Endothelial cell of umbilical vein (primary cell): ENCODE measurements at regions not wholly inside any gene's neighbourhood (a gene's known extent, or its start where the extent isn't known, plus 50 kb on each side); places are given as distances from the start of the nearest gene placed in this dataset.

Experiments
- BruUV-seq: library from RNA; stranded (reverse); fragments of 400-500 nt; replicated peaks from 2 replicates; lab custom pipeline; 2021; lab: Mats Ljungman, UMichigan
- CTCF ChIA-PET: fragments of 300-600, 350-600 bp; sonication (Branson Sonifier 250); formaldehyde crosslinking; loops from one replicate; lab custom pipeline; 2021; ENCODE audit warnings: antibody characterized with exemption, inconsistent platforms; lab: Charles Lee
- POLR2A ChIA-PET: fragments of 300-600, 350-600 bp; sonication (Branson Sonifier 250); formaldehyde crosslinking; loops from one replicate; lab custom pipeline; 2021; ENCODE audit warnings: antibody characterized with exemption, inconsistent platforms; lab: Charles Lee
- DNase-seq: peaks from one replicate; pipeline ENCODE4 v3.0.0-alpha.2; 2011; ENCODE audit warnings: low read depth, low spot score
- FAIRE-seq: peaks from 2 replicates; lab custom pipeline; 2011; peaks lifted over from hg19 to GRCh38; lab: Jason Lieb, UNC
- H2AFZ ChIP-seq: 2 replicates; pipeline ENCODE4 v1.6.0; 2012; ENCODE audit warnings: low read depth, low read length, control low read depth, inconsistent platforms
- H3K27ac ChIP-seq: 2 replicates; pipeline ENCODE4 v1.5.1; 2011; ENCODE audit warnings: low read depth, mild to moderate bottlenecking, control low read depth, low read length, moderate library complexity; ENCODE audit not compliant: insufficient read depth
- H3K27me3 ChIP-seq, 2 experiments: 2 replicates each; pipeline versions ENCODE4 v1.6.0 to v1.6.1; 2011; ENCODE audit warnings: low read length in 2 of 2, mixed read lengths in 1 of 2; ENCODE audit not compliant: control insufficient read depth in 2 of 2, insufficient read depth in 2 of 2
- H3K36me3 ChIP-seq, 2 experiments: 2 replicates in 1 of 2; 3 replicates in 1 of 2; pipeline ENCODE4 v1.5.1; 2011; ENCODE audit warnings: low read length in 2 of 2, mild to moderate bottlenecking in 1 of 2, moderate library complexity in 1 of 2; ENCODE audit not compliant: control insufficient read depth in 2 of 2, insufficient read depth in 2 of 2; ENCODE audit errors: extremely low read depth in 1 of 2
- H3K4me1 ChIP-seq: 3 replicates; pipeline ENCODE4 v1.5.1; 2011; ENCODE audit warnings: mild to moderate bottlenecking, low read length; ENCODE audit not compliant: control insufficient read depth, insufficient read depth; ENCODE audit errors: extremely low read depth
- H3K4me2 ChIP-seq: 2 replicates; pipeline ENCODE4 v1.6.1; 2011; ENCODE audit warnings: low read length, control low read depth, mixed read lengths; ENCODE audit not compliant: insufficient read depth
- H3K4me3 ChIP-seq, 3 experiments: fragments of 200-600 bp in 1 of 3; sonication (generic), shearing (Covaris generic) in 1 of 3; replicated peaks in 1 of 3; 2 replicates each; pipeline ENCODE4 v1.5.1; 2011 to 2016; ENCODE audit warnings: control low read depth in 3 of 3, low read length in 3 of 3, mild to moderate bottlenecking in 2 of 3, inconsistent platforms in 1 of 3, low read depth in 1 of 3, moderate library complexity in 1 of 3; ENCODE audit not compliant: insufficient read depth in 1 of 3
- H3K79me2 ChIP-seq: 2 replicates; pipeline ENCODE4 v1.6.0; 2012; ENCODE audit warnings: low read length, inconsistent platforms; ENCODE audit not compliant: control insufficient read depth, insufficient read depth
- H3K9ac ChIP-seq: replicated peaks from 2 replicates; pipeline ENCODE3; 2011; ENCODE audit warnings: low read length, control low read depth; ENCODE audit not compliant: insufficient read depth; ENCODE audit errors: extremely low read depth
- H3K9me1 ChIP-seq: replicated peaks from 3 replicates; pipeline ENCODE4 v1.6.0; 2011; ENCODE audit warnings: mild to moderate bottlenecking, low read length; ENCODE audit not compliant: control insufficient read depth, insufficient read depth; ENCODE audit errors: extremely low read depth
- H3K9me3 ChIP-seq: replicated peaks from 2 replicates; pipeline ENCODE4 v1.5.1; 2012; ENCODE audit warnings: low read length, inconsistent platforms; ENCODE audit not compliant: control insufficient read depth, insufficient read depth
- H4K20me1 ChIP-seq: replicated peaks from 2 replicates; pipeline ENCODE3; 2011; ENCODE audit warnings: mild to moderate bottlenecking, low read length; ENCODE audit not compliant: control insufficient read depth, insufficient read depth; ENCODE audit errors: extremely low read depth
- CTCF ChIP-seq, 2 donors: IDR thresholded peaks; 1 replicate in 1 of 2; 2 replicates in 1 of 2; pipeline ENCODE4 v1.5.1; 2011; ENCODE audit warnings: low read length in 2 of 2, mild to moderate bottlenecking in 2 of 2, moderate library complexity in 2 of 2, control low read depth in 1 of 2, inconsistent platforms in 1 of 2, low read depth in 1 of 2; ENCODE audit not compliant: insufficient read depth in 1 of 2; ENCODE audit errors: extremely low read depth in 1 of 2
- EZH2 ChIP-seq: IDR thresholded peaks from 2 replicates; pipeline ENCODE4 v1.6.1; 2012; ENCODE audit warnings: borderline replicate concordance, low read depth, mild to moderate bottlenecking, moderate library complexity, low read length, inconsistent platforms; ENCODE audit not compliant: severe bottlenecking
- FOS ChIP-seq: IDR thresholded peaks from 2 replicates; pipeline ENCODE4 v1.6.1; 2011; ENCODE audit warnings: mild to moderate bottlenecking, low read length, moderate library complexity, borderline replicate concordance; ENCODE audit not compliant: insufficient read depth
- GATA2 ChIP-seq: IDR thresholded peaks from 2 replicates; pipeline ENCODE4 v1.7.0; 2011; ENCODE audit warnings: low read depth, mild to moderate bottlenecking, moderate library complexity, mixed read lengths, low read length; ENCODE audit not compliant: insufficient read length, insufficient read depth
- JUN ChIP-seq: IDR thresholded peaks from 2 replicates; pipeline ENCODE4 v1.6.1; 2011; ENCODE audit warnings: borderline replicate concordance, low read depth; ENCODE audit not compliant: insufficient read length, insufficient read depth
- MYC ChIP-seq: IDR thresholded peaks from one replicate; pipeline ENCODE4 v1.6.1; 2011; ENCODE audit warnings: mild to moderate bottlenecking, low read depth, low read length
- POLR2A ChIP-seq: IDR thresholded peaks from 2 replicates; pipeline ENCODE4 v1.6.1; 2012; ENCODE audit warnings: low read depth, mild to moderate bottlenecking, control low read depth, low read length
- POLR2AphosphoS5 ChIP-seq: IDR thresholded peaks from 2 replicates; pipeline ENCODE4 v1.6.1; 2012; ENCODE audit warnings: low read depth, mild to moderate bottlenecking, control low read depth, low read length, moderate library complexity; ENCODE audit not compliant: insufficient read depth
- dilution Hi-C: fragments of 300-500 bp; cut with MboI; formaldehyde crosslinking; loops from one replicate; pipeline ENCODE4 v1.15.0; 2019; ENCODE audit warnings: low sequenced_read_pairs; ENCODE audit not compliant: extremely low pct_ligation_motif_present
- intact Hi-C: fragments of 100-400 bp; cut with micrococcal nuclease; formaldehyde crosslinking; loops from one replicate; pipeline ENCODE4 v1.10.0; 2022
- TF ChIP-seq, protein P1 (sequence below): IDR thresholded peaks from 2 replicates; pipeline ENCODE4 v1.6.1; 2011; ENCODE audit not compliant: insufficient read depth, insufficient read length

- Histone ChIP-seq H3K36me3 (no peaks in the 10 kb centered on the region), H3K4me3 (no peak overlapping the region), H4K20me1 (no peaks in the 10 kb centered on the region), H3K9me3 (no peaks in the 10 kb centered on the region), H3K27me3 (no peaks in the 10 kb centered on the region), H3K79me2 (no peaks in the 10 kb centered on the region), H3K4me2 (no peak overlapping the region), H3K27ac (no peak overlapping the region), H3K4me1 (no peaks in the 10 kb centered on the region), H2AFZ (no peak overlapping the region), H3K9ac (no peak overlapping the region), H3K9me1 (no peaks in the 10 kb centered on the region)
- intact Hi-C loops: no loop called here
- dilution Hi-C loops: no loop called here
- no peak for FAIRE-seq
- ChIA-PET POLR2A (no interaction called here), CTCF (no interaction called here)
- DNase-seq: no peak
- BruUV-seq: no TSS peak
- no peak for TF ChIP-seq GATA2
- TF ChIP-seq, protein P1, sequence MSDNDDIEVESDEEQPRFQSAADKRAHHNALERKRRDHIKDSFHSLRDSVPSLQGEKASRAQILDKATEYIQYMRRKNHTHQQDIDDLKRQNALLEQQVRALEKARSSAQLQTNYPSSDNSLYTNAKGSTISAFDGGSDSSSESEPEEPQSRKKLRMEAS: no peak
- no peak for TF ChIP-seq EZH2
- no peak for TF ChIP-seq CTCF (IDR thresholded peaks at IDR 0.05; ENCODE audit: extremely low read depth in 1 of 2, insufficient read depth in 1 of 2, low read depth in 1 of 2, low read length in 2 of 2)
- no peak for TF ChIP-seq JUN
- TF ChIP-seq POLR2A: no peak
- no peak for TF ChIP-seq FOS
- no peak for TF ChIP-seq POLR2AphosphoS5
- TF ChIP-seq MYC: no peak
These were observed 454.6 kb downstream of the SOX6 start for GRCh38 chr11:15901790-15902189.
